Muscle layer of duodenum (tissue), 2 donors: ENCODE measurements at regions not wholly inside any gene's neighbourhood (a gene's known extent, or its start where the extent isn't known, plus 50 kb on each side); places are given as distances from the start of the nearest gene placed in this dataset.

Experiments used
- H3K27ac ChIP-seq: one replicate; pipeline ENCODE4 v1.7.0; 2013; ENCODE audit warnings: mild to moderate bottlenecking, low read length
- H3K27me3 ChIP-seq: one replicate; pipeline ENCODE4 v1.7.0; 2013; ENCODE audit warnings: low read depth, mild to moderate bottlenecking, control low read depth, low read length
- H3K36me3 ChIP-seq, 2 donors: one replicate each; pipeline ENCODE4 v1.7.0; 2013; ENCODE audit warnings: low read length in 2 of 2, control low read depth in 1 of 2, mild to moderate bottlenecking in 1 of 2; ENCODE audit not compliant: insufficient read depth in 2 of 2, control insufficient read depth in 1 of 2
- H3K4me1 ChIP-seq, 2 donors: one replicate each; pipeline ENCODE4 v1.7.0; 2013; ENCODE audit warnings: low read length in 2 of 2, mild to moderate bottlenecking in 2 of 2, control low read depth in 1 of 2, moderate library complexity in 1 of 2; ENCODE audit not compliant: insufficient read depth in 2 of 2, control insufficient read depth in 1 of 2
- H3K4me3 ChIP-seq, 2 donors: one replicate each; pipeline ENCODE4 v1.7.0; 2013; ENCODE audit warnings: low read length in 2 of 2, low read depth in 1 of 2, mild to moderate bottlenecking in 1 of 2
- H3K9me3 ChIP-seq, 2 donors: one replicate each; pipeline ENCODE4 v1.7.0; 2013; ENCODE audit warnings: low read length in 2 of 2, control low read depth in 1 of 2, mild to moderate bottlenecking in 1 of 2; ENCODE audit not compliant: control insufficient read depth in 1 of 2
- donor health status: healthy.

GRCh38 chr9:4382722-4383317 is 83.0 kb upstream of the GLIS3 start:
- Histone ChIP-seq H3K27ac (no peak overlapping the region), H3K36me3 (no peaks in the 10 kb centered on the region), H3K4me3 (no peak overlapping the region), H3K9me3 (no peaks in the 10 kb centered on the region), H3K27me3 (no peaks in the 10 kb centered on the region), H3K4me1 (no peaks in the 10 kb centered on the region)

GRCh38 chr9:4381744-4382143 is 81.9 kb upstream of the GLIS3 start:
- Histone ChIP-seq H3K4me3 (no peak overlapping the region), H3K9me3 (no peaks in the 10 kb centered on the region), H3K27me3 (no peaks in the 10 kb centered on the region), H3K27ac (no peak overlapping the region), H3K36me3 (no peaks in the 10 kb centered on the region), H3K4me1 (no peaks in the 10 kb centered on the region)

- H3K27me3 ChIP-seq, result no peaks in the 10 kb centered on the region
- no peaks in the 10 kb centered on the region for H3K4me1 ChIP-seq
- H3K27ac ChIP-seq, result no peak overlapping the region
- H3K4me3 ChIP-seq, result no peak overlapping the region
- H3K9me3 ChIP-seq, result no peaks in the 10 kb centered on the region
- H3K36me3 ChIP-seq, result no peaks in the 10 kb centered on the region
Observed at GRCh38 chr9:4380406-4380805, 80.5 kb upstream of the GLIS3 start.

- H3K4me3 ChIP-seq, result no peak overlapping the region
- H3K27me3 ChIP-seq, result no peaks in the 10 kb centered on the region
- no peaks in the 10 kb centered on the region for H3K9me3 ChIP-seq
- H3K36me3 ChIP-seq, result no peaks in the 10 kb centered on the region
- no peaks in the 10 kb centered on the region for H3K4me1 ChIP-seq
- H3K27ac ChIP-seq, result no peak overlapping the region
Observed at GRCh38 chr9:4375424-4376200, 75.7 kb upstream of the GLIS3 start.

- Histone ChIP-seq H3K27ac (no peak overlapping the region), H3K4me1 (no peaks in the 10 kb centered on the region), H3K9me3 (no peaks in the 10 kb centered on the region), H3K4me3 (no peak overlapping the region), H3K27me3 (no peaks in the 10 kb centered on the region), H3K36me3 (no peaks in the 10 kb centered on the region)
Observed at GRCh38 chr9:4371108-4371507, 71.2 kb upstream of the GLIS3 start.

GRCh38 chr9:4370501-4370900 is 70.6 kb upstream of the GLIS3 start:
- Histone ChIP-seq H3K4me1 (no peaks in the 10 kb centered on the region), H3K36me3 (no peaks in the 10 kb centered on the region), H3K4me3 (no peak overlapping the region), H3K27me3 (no peaks in the 10 kb centered on the region), H3K27ac (no peak overlapping the region), H3K9me3 (no peaks in the 10 kb centered on the region)

- Histone ChIP-seq H3K4me3 (no peak overlapping the region), H3K27me3 (no peaks in the 10 kb centered on the region), H3K36me3 (no peaks in the 10 kb centered on the region), H3K27ac (no peak overlapping the region), H3K4me1 (no peaks in the 10 kb centered on the region), H3K9me3 (no peaks in the 10 kb centered on the region)
Observed at GRCh38 chr9:4366591-4367330, 66.9 kb upstream of the GLIS3 start.

- Histone ChIP-seq H3K27me3 (no peaks in the 10 kb centered on the region), H3K36me3 (no peaks in the 10 kb centered on the region), H3K4me3 (no peak overlapping the region), H3K27ac (no peak overlapping the region), H3K9me3 (no peaks in the 10 kb centered on the region), H3K4me1 (no peaks in the 10 kb centered on the region)
Observed at GRCh38 chr9:4365055-4365454, 65.2 kb upstream of the GLIS3 start.

GRCh38 chr9:4362281-4362680 is 62.4 kb upstream of the GLIS3 start:
- no peak overlapping the region for H3K4me3 ChIP-seq
- no peak overlapping the region for H3K27ac ChIP-seq
- H3K36me3 ChIP-seq, result no peaks in the 10 kb centered on the region
- H3K4me1 ChIP-seq, result no peaks in the 10 kb centered on the region
- no peaks in the 10 kb centered on the region for H3K9me3 ChIP-seq
- H3K27me3 ChIP-seq, result no peaks in the 10 kb centered on the region

GRCh38 chr9:4359016-4359415 is 59.1 kb upstream of the GLIS3 start:
- Histone ChIP-seq H3K4me1 (no peaks in the 10 kb centered on the region), H3K27me3 (no peaks in the 10 kb centered on the region), H3K27ac (no peak overlapping the region), H3K9me3 (no peaks in the 10 kb centered on the region), H3K36me3 (no peaks in the 10 kb centered on the region), H3K4me3 (no peak overlapping the region)

GRCh38 chr9:4357929-4358328 is 58.1 kb upstream of the GLIS3 start:
- Histone ChIP-seq H3K27ac (no peak overlapping the region), H3K4me1 (no peaks in the 10 kb centered on the region), H3K36me3 (no peaks in the 10 kb centered on the region), H3K27me3 (no peaks in the 10 kb centered on the region), H3K4me3 (no peak overlapping the region), H3K9me3 (no peaks in the 10 kb centered on the region)
